ENCODE measurements at regions not wholly inside any gene's neighbourhood (a gene's known extent, or its start where the extent isn't known, plus 50 kb on each side); places are given as distances from the start of the nearest gene placed in this dataset.

- TF ChIP-seq POLR2A (IDR thresholded peaks at IDR 0.05) (no peak), CTCF (IDR thresholded peaks at IDR 0.05) (no peak)
These were observed 270.8 kb downstream of the BCL11B start for GRCh38 chr14:99001241-99001640.

Measured in prostate gland (tissue), 2 donors.